K562 (cell line): ENCODE measurements at regions not wholly inside any gene's neighbourhood (a gene's known extent, or its start where the extent isn't known, plus 50 kb on each side); places are given as distances from the start of the nearest gene placed in this dataset.
A peak's percentile ranks its signal among the peaks of the same experiment; 100 is the strongest.

Source experiments
- ATAC-seq: fragments of 200-7000 bp; cut with Tn5 transposase; 3 replicates; pipeline ENCODE4 v1.9.1; 2020; ENCODE audit warnings: moderate library complexity
- BruUV-seq: library from RNA; stranded (reverse); fragments of 400-500 nt; replicated peaks from 2 replicates; lab custom pipeline; 2021; lab: Mats Ljungman, UMichigan
- CTCF ChIA-PET: fragments of 300-600 bp; formaldehyde crosslinking; extraction: SDS; loops from one replicate; lab custom pipeline; 2021; ENCODE audit warnings: low intra/inter-chr PET ratio; lab: Yijun Ruan, JAX
- POLR2A ChIA-PET: fragments of 300-600, 350-650 bp; sonication (Branson Sonifier 250); formaldehyde crosslinking; extraction: SDS; loops from one replicate; lab custom pipeline; 2021; ENCODE audit warnings: antibody characterized with exemption, inconsistent platforms; lab: Yijun Ruan, JAX
- DNase-seq, 4 experiments: peaks; one replicate each; pipeline versions ENCODE4 v3.0.0 to v3.0.0-alpha.2; 2011 to 2018; ENCODE audit warnings: low spot score in 3 of 4, mixed read lengths in 3 of 4; ENCODE audit errors: extremely low read depth in 1 of 4
- FAIRE-seq: peaks from 2 replicates; lab custom pipeline; 2011; peaks lifted over from hg19 to GRCh38; lab: Jason Lieb, UNC
- H2AFZ ChIP-seq: 2 replicates; pipeline ENCODE4 v1.6.0; 2011; ENCODE audit warnings: low read depth, low read length, control low read depth, inconsistent platforms
- H3K27ac ChIP-seq: fragments of 200-600 bp; 3 replicates; pipeline ENCODE4 v1.8.0; 2011; ENCODE audit warnings: low read depth, mild to moderate bottlenecking, control low read depth, inconsistent platforms, low read length, moderate library complexity, mixed read lengths; ENCODE audit errors: extremely low read depth
- H3K27me3 ChIP-seq, 2 experiments: fragments of 300-600 bp in 1 of 2; 2 replicates in 1 of 2; 3 replicates in 1 of 2; pipeline versions ENCODE4 v1.6.0 to v1.8.0; 2011; ENCODE audit warnings: inconsistent platforms in 2 of 2, low read length in 2 of 2, mild to moderate bottlenecking in 1 of 2, mixed read lengths in 1 of 2, moderate library complexity in 1 of 2; ENCODE audit not compliant: control insufficient read depth in 2 of 2, insufficient read depth in 2 of 2
- H3K36me3 ChIP-seq: fragments of 300-600 bp; 3 replicates; pipeline ENCODE4 v1.8.0; 2011; ENCODE audit warnings: mild to moderate bottlenecking, low read length, inconsistent platforms; ENCODE audit not compliant: control insufficient read depth, insufficient read depth
- H3K4me1 ChIP-seq, 2 experiments: fragments of 200-600 bp in 1 of 2; replicated peaks in 1 of 2; 2 replicates in 1 of 2; 3 replicates in 1 of 2; pipeline versions ENCODE4 v1.5.1 to v1.8.0; 2011; ENCODE audit warnings: inconsistent platforms in 2 of 2, low read length in 2 of 2, mild to moderate bottlenecking in 1 of 2, mixed read lengths in 1 of 2, moderate library complexity in 1 of 2; ENCODE audit not compliant: control insufficient read depth in 2 of 2, insufficient read depth in 2 of 2
- H3K4me2 ChIP-seq: 2 replicates; pipeline ENCODE4 v1.6.1; 2011; ENCODE audit warnings: low read length, control low read depth, inconsistent platforms, mixed read lengths; ENCODE audit not compliant: insufficient read depth
- H3K4me3 ChIP-seq: fragments of 200-600 bp; sonication (generic), shearing (Covaris generic); 2 replicates; pipeline ENCODE4 v1.5.1; 2016; ENCODE audit warnings: control low read depth, inconsistent platforms
- H3K79me2 ChIP-seq: fragments of 200-600 bp; 3 replicates; pipeline ENCODE4 v1.8.0; 2011; ENCODE audit warnings: low read length, inconsistent platforms; ENCODE audit not compliant: control insufficient read depth, insufficient read depth
- H3K9ac ChIP-seq, 2 experiments: 2 replicates each; pipeline versions ENCODE4 v1.6.0 to v1.6.1; 2011; ENCODE audit warnings: low read depth in 2 of 2, low read length in 2 of 2, control low read depth in 1 of 2, inconsistent platforms in 1 of 2, mild to moderate bottlenecking in 1 of 2, mixed read lengths in 1 of 2; ENCODE audit not compliant: insufficient read depth in 1 of 2
- H3K9me1 ChIP-seq: one replicate; pipeline ENCODE4 v1.6.0; 2011; ENCODE audit warnings: inconsistent platforms, mild to moderate bottlenecking, low read length, moderate library complexity; ENCODE audit not compliant: control insufficient read depth, insufficient read depth
- H3K9me3 ChIP-seq: replicated peaks from 2 replicates; pipeline ENCODE4 v1.5.1; 2011; ENCODE audit warnings: low read depth, low read length, inconsistent platforms; ENCODE audit not compliant: control insufficient read depth, insufficient read depth
- H4K20me1 ChIP-seq: replicated peaks from 2 replicates; pipeline ENCODE4 v1.6.1; 2011; ENCODE audit warnings: low read length, inconsistent platforms, mixed read lengths; ENCODE audit not compliant: control insufficient read depth, insufficient read depth
- RBBP5 ChIP-seq: fragments of 200-600 bp; sonication (generic); IDR thresholded peaks from 2 replicates; pipeline ENCODE4 v1.6.1; 2012; ENCODE audit warnings: borderline replicate concordance, mild to moderate bottlenecking, low read length, control low read depth, inconsistent platforms; ENCODE audit not compliant: insufficient read depth, poor library complexity, severe bottlenecking
- TCFL5 ChIP-seq: fragments of 250-450 bp; sonication (Bioruptor Pico); conservative IDR thresholded peaks from 2 replicates; pipeline ENCODE4 v1.6.1; 2021; ENCODE audit warnings: mild to moderate bottlenecking, moderate library complexity, matching md5 sums
- ZBTB11 ChIP-seq, 3 experiments: fragments of 200-800 bp in 1 of 3; fragments of 250-450 bp in 1 of 3; fragments of 450-650 bp in 1 of 3; sonication (Bioruptor Pico) in 1 of 3; sonication (Bioruptor generic) in 1 of 3; formaldehyde crosslinking in 1 of 3; IDR thresholded peaks; 2 replicates each; pipeline versions ENCODE4 v1.6.1 to v1.8.0; 2016 to 2022; ENCODE audit warnings: mild to moderate bottlenecking in 2 of 3, missing genetic modification characterization in 2 of 3, missing compliant biosample characterization in 1 of 3, moderate library complexity in 1 of 3
- ZNF316 ChIP-seq: fragments of 450-650 bp; IDR thresholded peaks from 2 replicates; pipeline ENCODE4 v1.6.1; 2016
- WGBS: fragments of 100-300 bp; shearing (Covaris generic); methylation state at CpG from one replicate; pipeline ENCODE4 v1.1.6; 2016; ENCODE audit warnings: low coverage, mixed read lengths; ENCODE audit not compliant: insufficient coverage; ENCODE audit errors: missing lambda C conversion rate; 5-methylcytosine and 5-hydroxymethylcytosine counted together
- in situ Hi-C: fragments of 300-500 bp; cut with MboI; formaldehyde crosslinking; loops from 4 replicates; pipeline ENCODE4 v1.15.0; 2018; ENCODE audit warnings: inconsistent platforms, mixed read lengths
- intact Hi-C: fragments of 100-400 bp; cut with micrococcal nuclease; formaldehyde crosslinking; loops from 2 replicates; pipeline ENCODE4 v1.14.2; 2022

GRCh38 chr12:67909091-67909531, 80.1 kb upstream of the IFNG-AS1 start:
- Histone ChIP-seq H3K36me3 (no peaks in the 10 kb centered on the region), H3K9me1 (no peaks in the 10 kb centered on the region), H3K4me1 (no peaks in the 10 kb centered on the region), H3K27ac (no peak overlapping the region), H2AFZ (no peak overlapping the region), H3K4me3 (no peak overlapping the region), H3K9ac (no peak overlapping the region), H3K9me3 (no peaks in the 10 kb centered on the region), H3K79me2 (no peaks in the 10 kb centered on the region), H4K20me1 (no peaks in the 10 kb centered on the region), H3K27me3 (no peaks in the 10 kb centered on the region), H3K4me2 (no peak overlapping the region)
- 3% methylated on average over 4 of the region's 4 CpGs for WGBS
- intact Hi-C loops, result no loop called here
- BruUV-seq, result no TSS peak
- TF ChIP-seq RBBP5 (no peak), ZBTB11 (CRISPR knock-in tag; IDR thresholded peaks at IDR 0.05) (no peak), ZNF316 (peak; percentile 9; the same call in 1 of the 2 replicates), TCFL5 (CRISPR knock-in tag) (no peak)
- ChIA-PET POLR2A (interaction anchor here (0.7 to 1.1 kb wide), 2 partner anchors 13 to 652 kb away, joined by 3 to 4 read pairs; no protein-coding TSS in a partner anchor), CTCF (no interaction called here)
- ATAC-seq (no peak), FAIRE-seq (no peak), DNase-seq (no peak)
- in situ Hi-C loops, result no loop called here
